ENCODE measurements at regions not wholly inside any gene's neighbourhood (a gene's known extent, or its start where the extent isn't known, plus 50 kb on each side); places are given as distances from the start of the nearest gene placed in this dataset.

GRCh38 chr5:74482990-74483389 is 157.5 kb downstream of the ENC1 start:
- TF ChIP-seq CTCF (IDR thresholded peaks at IDR 0.05) (no peak), POLR2A (IDR thresholded peaks at IDR 0.05) (no peak), EP300 (IDR thresholded peaks at IDR 0.05) (no peak)

All from ovary (tissue), 3 donors.